Endodermal cell (in vitro differentiated cells): ENCODE measurements at regions not wholly inside any gene's neighbourhood (a gene's known extent, or its start where the extent isn't known, plus 50 kb on each side); places are given as distances from the start of the nearest gene placed in this dataset.

ENCODE experiments used
- DNase-seq: peaks from one replicate; pipeline ENCODE4 v3.0.0-alpha.2; 2017
- H3K27ac ChIP-seq: 2 replicates; pipeline ENCODE4 v1.5.1; 2013; ENCODE audit warnings: mild to moderate bottlenecking, low read depth, low read length, moderate library complexity
- H3K27me3 ChIP-seq: 2 replicates; pipeline ENCODE4 v1.6.1; 2013; ENCODE audit warnings: mild to moderate bottlenecking, low read length, moderate library complexity; ENCODE audit not compliant: insufficient read depth, control insufficient read depth, poor library complexity, severe bottlenecking
- H3K36me3 ChIP-seq: 2 replicates; pipeline ENCODE4 v1.7.0; 2013; ENCODE audit warnings: mild to moderate bottlenecking, low read length, moderate library complexity; ENCODE audit not compliant: control insufficient read depth, insufficient read depth
- H3K4me1 ChIP-seq: one replicate; pipeline ENCODE4 v1.7.0; 2013; ENCODE audit warnings: low read length; ENCODE audit not compliant: control insufficient read depth, insufficient read depth
- H3K4me3 ChIP-seq: 2 replicates; pipeline ENCODE4 v1.5.1; 2013; ENCODE audit warnings: mild to moderate bottlenecking, low read length, moderate library complexity
- H3K9ac ChIP-seq: 2 replicates; pipeline ENCODE4 v1.6.1; 2013; ENCODE audit warnings: mild to moderate bottlenecking, low read length, moderate library complexity; ENCODE audit not compliant: poor library complexity, severe bottlenecking; ENCODE audit errors: extremely low read depth
- H3K9me3 ChIP-seq: 2 replicates; pipeline ENCODE4 v1.6.1; 2013; ENCODE audit warnings: mild to moderate bottlenecking, low read length, moderate library complexity; ENCODE audit not compliant: control insufficient read depth
- H3K27ac Mint-ChIP-seq: 2 replicates; pipeline ENCODE4 v1.8.0; 2020; ENCODE audit warnings: mixed read lengths
- H3K27me3 Mint-ChIP-seq: 2 replicates; pipeline ENCODE4 v1.8.0; 2021; ENCODE audit warnings: mild to moderate bottlenecking, mixed read lengths; ENCODE audit not compliant: insufficient read depth
- H3K36me3 Mint-ChIP-seq: 2 replicates; pipeline ENCODE4 v1.8.0; 2020; ENCODE audit warnings: low read depth, mixed read lengths
- H3K4me1 Mint-ChIP-seq: 2 replicates; pipeline ENCODE4 v1.8.0; 2020; ENCODE audit warnings: mixed read lengths
- H3K4me3 Mint-ChIP-seq: 2 replicates; pipeline ENCODE4 v1.8.0; 2020; ENCODE audit warnings: mild to moderate bottlenecking, moderate library complexity, mixed read lengths
- H3K9me3 Mint-ChIP-seq: 2 replicates; pipeline ENCODE4 v1.8.0; 2020; ENCODE audit warnings: mild to moderate bottlenecking, mixed read lengths
- WGBS, 2 experiments: methylation state at CpG; one replicate each; pipeline versions ENCODE4 v1.1.5 to v1.1.7; 2013; ENCODE audit warnings: missing lambda C conversion rate in 2 of 2, mixed read lengths in 1 of 2; ENCODE audit not compliant: insufficient coverage in 1 of 2, insufficient read length in 1 of 2; 5-methylcytosine and 5-hydroxymethylcytosine counted together
- TF ChIP-seq, protein P1 (sequence below): fragments of 200-600 bp; sonication (generic); conservative IDR thresholded peaks from 2 replicates; pipeline ENCODE4 v1.5.0; 2021; ENCODE audit warnings: antibody characterized with exemption, mild to moderate bottlenecking

GRCh38 chr10:106296750-106297392 is 867.6 kb downstream of the SORCS1 start:
- Histone ChIP-seq H3K9ac (no peak overlapping the region), H3K27me3 (no peaks in the 10 kb centered on the region), H3K36me3 (no peaks in the 10 kb centered on the region), H3K27ac (no peak overlapping the region), H3K9me3 (no peaks in the 10 kb centered on the region), H3K4me1 (no peaks in the 10 kb centered on the region), H3K4me3 (no peak overlapping the region)
- Mint-ChIP-seq H3K9me3 (no peaks in the 10 kb centered on the region), H3K36me3 (no peaks in the 10 kb centered on the region), H3K4me1 (peaks cover 11% of the 10 kb centered on the region), H3K27ac (no peak overlapping the region), H3K4me3 (no peak overlapping the region), H3K27me3 (no peaks in the 10 kb centered on the region)
- 80% methylated on average over 3 of the region's 3 CpGs; no CpG with 5 or more reads in 1 of the 2 experiments for WGBS, 2 experiments
- TF ChIP-seq, protein P1, sequence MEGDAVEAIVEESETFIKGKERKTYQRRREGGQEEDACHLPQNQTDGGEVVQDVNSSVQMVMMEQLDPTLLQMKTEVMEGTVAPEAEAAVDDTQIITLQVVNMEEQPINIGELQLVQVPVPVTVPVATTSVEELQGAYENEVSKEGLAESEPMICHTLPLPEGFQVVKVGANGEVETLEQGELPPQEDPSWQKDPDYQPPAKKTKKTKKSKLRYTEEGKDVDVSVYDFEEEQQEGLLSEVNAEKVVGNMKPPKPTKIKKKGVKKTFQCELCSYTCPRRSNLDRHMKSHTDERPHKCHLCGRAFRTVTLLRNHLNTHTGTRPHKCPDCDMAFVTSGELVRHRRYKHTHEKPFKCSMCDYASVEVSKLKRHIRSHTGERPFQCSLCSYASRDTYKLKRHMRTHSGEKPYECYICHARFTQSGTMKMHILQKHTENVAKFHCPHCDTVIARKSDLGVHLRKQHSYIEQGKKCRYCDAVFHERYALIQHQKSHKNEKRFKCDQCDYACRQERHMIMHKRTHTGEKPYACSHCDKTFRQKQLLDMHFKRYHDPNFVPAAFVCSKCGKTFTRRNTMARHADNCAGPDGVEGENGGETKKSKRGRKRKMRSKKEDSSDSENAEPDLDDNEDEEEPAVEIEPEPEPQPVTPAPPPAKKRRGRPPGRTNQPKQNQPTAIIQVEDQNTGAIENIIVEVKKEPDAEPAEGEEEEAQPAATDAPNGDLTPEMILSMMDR = no peak
- DNase-seq = no peak

GRCh38 chr10:106284802-106285587 is 879.5 kb downstream of the SORCS1 start:
- TF ChIP-seq, protein P1 = no peak
- no peaks in the 10 kb centered on the region for H3K27me3 ChIP-seq
- WGBS, 2 experiments = 88 to 91% methylated on average over 3 to 4 of the region's 4 CpGs
- H3K4me1 ChIP-seq = no peaks in the 10 kb centered on the region
- H3K36me3 Mint-ChIP-seq = no peaks in the 10 kb centered on the region
- H3K27me3 Mint-ChIP-seq = no peaks in the 10 kb centered on the region
- no peak overlapping the region for H3K27ac ChIP-seq
- H3K4me3 ChIP-seq = no peak overlapping the region
- peaks cover 3% of the 10 kb centered on the region for H3K4me1 Mint-ChIP-seq
- no peak overlapping the region for H3K4me3 Mint-ChIP-seq
- no peak overlapping the region for H3K27ac Mint-ChIP-seq
- no peaks in the 10 kb centered on the region for H3K9me3 ChIP-seq
- no peaks in the 10 kb centered on the region for H3K36me3 ChIP-seq
- H3K9ac ChIP-seq = no peak overlapping the region
- H3K9me3 Mint-ChIP-seq = no peaks in the 10 kb centered on the region
- no peak for DNase-seq

DNA sequence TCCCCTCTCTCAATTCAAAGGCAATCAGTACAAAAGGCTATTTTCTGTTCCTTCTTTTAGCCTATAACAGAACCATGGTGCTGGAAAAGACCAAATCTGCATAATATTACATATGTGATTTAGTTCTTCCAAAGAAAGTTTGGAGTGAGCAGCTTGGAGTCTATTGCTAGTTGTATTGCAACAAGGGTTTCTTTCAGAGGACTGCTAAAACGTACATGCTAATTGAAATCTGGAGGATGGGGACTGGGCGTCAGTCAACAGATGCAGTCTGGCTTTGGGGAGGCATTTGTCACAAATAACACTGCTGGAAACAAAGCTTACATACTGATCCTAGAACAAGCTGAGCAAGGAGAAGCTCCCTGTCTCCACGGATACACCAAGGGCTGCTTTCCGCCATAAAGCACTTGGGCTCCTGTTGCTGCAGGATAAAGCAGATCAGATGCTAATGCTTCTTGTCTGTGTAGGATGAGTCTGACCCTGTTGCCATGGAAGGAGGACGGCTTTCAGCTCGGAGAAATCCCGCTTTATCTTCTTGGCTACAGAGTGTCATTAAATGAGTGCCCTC is 883.5 kb downstream of the SORCS1 start:
- H3K27ac Mint-ChIP-seq = no peak overlapping the region
- peak overlapping the region; percentile 59 for H3K27ac ChIP-seq
- H3K9ac ChIP-seq = no peak overlapping the region
- no peak for DNase-seq
- peaks cover 3% of the 10 kb centered on the region for H3K4me1 Mint-ChIP-seq
- H3K27me3 ChIP-seq = no peaks in the 10 kb centered on the region
- H3K36me3 Mint-ChIP-seq = no peaks in the 10 kb centered on the region
- H3K4me3 Mint-ChIP-seq = no peak overlapping the region
- H3K9me3 ChIP-seq = no peaks in the 10 kb centered on the region
- TF ChIP-seq, protein P1 = no peak
- 68 to 80% methylated on average over 7 of the region's 7 CpGs for WGBS, 2 experiments
- no peaks in the 10 kb centered on the region for H3K36me3 ChIP-seq
- H3K9me3 Mint-ChIP-seq = no peaks in the 10 kb centered on the region
- H3K4me3 ChIP-seq = no peak overlapping the region
- no peaks in the 10 kb centered on the region for H3K4me1 ChIP-seq
- H3K27me3 Mint-ChIP-seq = no peaks in the 10 kb centered on the region
